ENCODE measurements at regions not wholly inside any gene's neighbourhood (a gene's known extent, or its start where the extent isn't known, plus 50 kb on each side); places are given as distances from the start of the nearest gene placed in this dataset.

DNA sequence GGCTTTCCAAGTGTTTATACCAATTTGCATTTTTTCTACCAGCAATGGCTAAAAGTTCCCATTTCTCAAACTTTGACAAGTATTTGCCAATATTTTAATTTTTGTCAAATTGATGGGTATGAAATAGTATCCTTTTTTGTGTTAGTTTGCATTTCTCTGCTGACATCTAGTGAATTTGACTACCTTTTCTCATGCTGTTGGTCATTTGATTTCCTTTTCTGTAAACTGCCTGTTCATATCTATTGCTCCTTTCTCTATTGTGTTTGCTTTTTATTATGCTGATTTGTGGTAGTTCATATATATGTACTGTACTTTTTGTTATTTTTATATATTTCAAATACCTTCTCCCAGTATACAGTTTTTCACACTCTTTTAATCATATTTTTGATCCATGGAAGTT is 149.4 kb downstream of the PMAIP1 start:
- Histone ChIP-seq H3K4me3 (no peak overlapping the region), H3K27me3 (no peaks in the 10 kb centered on the region), H3K4me1 (ENCODE audit: low read depth) (no peaks in the 10 kb centered on the region), H3K36me3 (no peaks in the 10 kb centered on the region), H3K27ac (no peak overlapping the region), H3K9me3 (ENCODE audit: low read depth) (no peaks in the 10 kb centered on the region)
- TF ChIP-seq, protein P1, sequence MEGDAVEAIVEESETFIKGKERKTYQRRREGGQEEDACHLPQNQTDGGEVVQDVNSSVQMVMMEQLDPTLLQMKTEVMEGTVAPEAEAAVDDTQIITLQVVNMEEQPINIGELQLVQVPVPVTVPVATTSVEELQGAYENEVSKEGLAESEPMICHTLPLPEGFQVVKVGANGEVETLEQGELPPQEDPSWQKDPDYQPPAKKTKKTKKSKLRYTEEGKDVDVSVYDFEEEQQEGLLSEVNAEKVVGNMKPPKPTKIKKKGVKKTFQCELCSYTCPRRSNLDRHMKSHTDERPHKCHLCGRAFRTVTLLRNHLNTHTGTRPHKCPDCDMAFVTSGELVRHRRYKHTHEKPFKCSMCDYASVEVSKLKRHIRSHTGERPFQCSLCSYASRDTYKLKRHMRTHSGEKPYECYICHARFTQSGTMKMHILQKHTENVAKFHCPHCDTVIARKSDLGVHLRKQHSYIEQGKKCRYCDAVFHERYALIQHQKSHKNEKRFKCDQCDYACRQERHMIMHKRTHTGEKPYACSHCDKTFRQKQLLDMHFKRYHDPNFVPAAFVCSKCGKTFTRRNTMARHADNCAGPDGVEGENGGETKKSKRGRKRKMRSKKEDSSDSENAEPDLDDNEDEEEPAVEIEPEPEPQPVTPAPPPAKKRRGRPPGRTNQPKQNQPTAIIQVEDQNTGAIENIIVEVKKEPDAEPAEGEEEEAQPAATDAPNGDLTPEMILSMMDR (IDR thresholded peaks at IDR 0.05; ENCODE audit: low read depth, low read length) = no peak
- DNase-seq (ENCODE audit: low read depth in 1 of 2, low spot score in 1 of 2) = no peak

DNA sequence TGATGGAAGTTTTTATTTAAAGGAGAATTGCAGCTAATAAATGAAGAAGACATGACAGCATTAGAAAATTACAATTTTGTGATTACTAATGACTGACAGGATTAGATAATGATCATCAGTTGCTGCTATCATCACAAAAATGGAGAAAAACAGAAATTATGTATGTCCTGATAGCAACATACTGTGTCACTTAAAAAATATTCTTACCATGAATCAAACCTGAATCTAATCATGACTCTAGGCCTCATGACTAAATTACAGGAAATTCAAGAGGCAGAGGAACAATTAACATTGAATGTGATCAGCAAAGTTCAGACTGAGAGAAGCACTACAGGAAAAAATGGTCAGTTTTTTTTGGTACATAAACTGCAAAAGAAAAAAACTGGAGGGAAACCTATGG is 147.8 kb downstream of the PMAIP1 start:
- DNase-seq (ENCODE audit: low read depth in 1 of 2, low spot score in 1 of 2) = no peak
- Histone ChIP-seq H3K27ac (no peak overlapping the region), H3K4me1 (ENCODE audit: low read depth) (no peaks in the 10 kb centered on the region), H3K9me3 (ENCODE audit: low read depth) (no peaks in the 10 kb centered on the region), H3K36me3 (no peaks in the 10 kb centered on the region), H3K27me3 (no peaks in the 10 kb centered on the region), H3K4me3 (no peak overlapping the region)
- TF ChIP-seq, protein P1 (IDR thresholded peaks at IDR 0.05; ENCODE audit: low read depth, low read length) = no peak

DNA sequence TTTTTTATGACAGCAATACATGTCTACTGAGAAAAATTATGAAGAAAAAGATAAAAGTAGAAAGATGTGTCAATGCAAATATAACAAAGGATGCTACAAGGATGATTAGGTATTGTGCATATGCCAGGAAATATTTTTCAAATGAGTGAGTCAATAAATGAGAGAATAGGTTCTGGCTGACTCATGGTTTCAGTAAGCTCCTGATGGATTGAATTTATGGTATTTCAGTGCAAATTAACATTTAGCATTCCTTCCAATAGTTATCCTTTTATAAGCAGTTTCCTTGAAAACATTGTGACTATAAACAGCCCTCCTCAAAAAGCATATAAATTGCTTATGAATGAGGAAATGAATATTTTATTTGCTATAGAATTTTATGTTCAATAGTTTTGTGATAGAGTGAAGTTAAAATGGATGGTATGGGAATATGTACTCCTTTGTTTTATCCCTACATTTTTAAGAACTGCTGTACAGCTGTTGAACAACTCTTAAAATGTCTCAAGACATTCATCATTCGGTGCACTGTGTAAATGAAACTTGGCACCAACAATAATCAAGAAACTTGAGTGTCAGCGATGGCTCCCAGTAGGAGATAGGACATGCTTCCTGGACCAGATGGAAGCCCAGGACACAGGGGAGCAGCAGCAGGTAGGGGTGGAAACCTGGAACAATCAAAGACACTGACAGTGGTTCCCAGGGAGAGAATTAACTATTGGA is 144.7 kb downstream of the PMAIP1 start:
- H3K9me3 ChIP-seq (ENCODE audit: low read depth) = no peaks in the 10 kb centered on the region
- H3K36me3 ChIP-seq = no peaks in the 10 kb centered on the region
- TF ChIP-seq, protein P1 (IDR thresholded peaks at IDR 0.05; ENCODE audit: low read depth, low read length) = no peak
- no peak for DNase-seq (ENCODE audit: low read depth in 1 of 2, low spot score in 1 of 2)
- no peak overlapping the region for H3K4me3 ChIP-seq
- H3K4me1 ChIP-seq (ENCODE audit: low read depth) = no peaks in the 10 kb centered on the region
- no peaks in the 10 kb centered on the region for H3K27me3 ChIP-seq
- H3K27ac ChIP-seq = no peak overlapping the region

DNA sequence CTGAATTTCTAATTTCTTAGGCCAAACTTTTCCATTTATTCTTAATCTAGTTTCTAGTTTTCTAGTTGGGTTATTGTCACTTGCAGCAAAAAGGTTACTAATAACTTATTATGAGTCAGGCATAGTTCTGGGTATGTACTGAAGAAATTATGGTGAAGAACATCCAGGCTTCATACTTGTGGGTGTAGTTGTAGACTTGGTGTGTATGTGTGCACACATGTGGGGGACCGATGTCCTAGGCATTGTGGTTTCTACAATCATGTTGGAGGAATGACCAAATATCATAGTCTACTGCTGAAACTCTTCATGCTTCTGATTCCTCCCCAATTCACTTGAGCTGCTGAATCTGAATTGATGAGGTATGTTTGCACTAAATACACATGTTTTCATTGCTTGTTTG is 141.2 kb downstream of the PMAIP1 start:
- no peak for DNase-seq (ENCODE audit: low read depth in 1 of 2, low spot score in 1 of 2)
- no peak overlapping the region for H3K4me3 ChIP-seq

DNA sequence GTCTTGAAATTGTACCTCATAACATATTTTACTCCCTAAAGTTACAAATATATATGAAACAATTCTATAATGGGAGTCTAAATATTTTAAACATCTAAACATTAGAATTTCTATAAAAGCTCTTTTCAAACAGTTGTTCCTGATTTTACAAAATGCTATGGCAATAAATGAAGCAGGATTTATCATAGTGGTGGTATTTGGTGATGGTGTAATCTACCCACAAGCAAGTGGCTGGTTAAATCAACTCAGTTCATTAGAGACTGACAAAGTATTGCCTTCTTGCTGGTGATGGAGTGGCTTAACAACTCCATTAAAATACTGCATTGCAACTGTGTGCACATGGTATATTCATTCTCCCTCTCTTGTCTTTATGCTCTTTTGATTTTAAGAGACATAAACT is 138.9 kb downstream of the PMAIP1 start:
- no peak for DNase-seq (ENCODE audit: low read depth in 1 of 2, low spot score in 1 of 2)
- no peaks in the 10 kb centered on the region for H3K36me3 ChIP-seq
- no peak overlapping the region for H3K27ac ChIP-seq
- H3K4me3 ChIP-seq = no peak overlapping the region
- TF ChIP-seq, protein P1 (IDR thresholded peaks at IDR 0.05; ENCODE audit: low read depth, low read length) = no peak
- H3K9me3 ChIP-seq (ENCODE audit: low read depth) = no peaks in the 10 kb centered on the region
- H3K4me1 ChIP-seq (ENCODE audit: low read depth) = no peaks in the 10 kb centered on the region
- H3K27me3 ChIP-seq = no peaks in the 10 kb centered on the region

More for the DNA sequence above, 141.2 kb downstream of the PMAIP1 start:
- no peaks in the 10 kb centered on the region for H3K4me1 ChIP-seq (ENCODE audit: low read depth)
- H3K9me3 ChIP-seq (ENCODE audit: low read depth) = no peaks in the 10 kb centered on the region
- TF ChIP-seq, protein P1 (IDR thresholded peaks at IDR 0.05; ENCODE audit: low read depth, low read length) = no peak
- H3K27ac ChIP-seq = no peak overlapping the region
- no peaks in the 10 kb centered on the region for H3K36me3 ChIP-seq
- no peaks in the 10 kb centered on the region for H3K27me3 ChIP-seq

Data from cardiac muscle cell (in vitro differentiated cells and primary cell).